IMR-90 (cell line): ENCODE measurements at regions not wholly inside any gene's neighbourhood (a gene's known extent, or its start where the extent isn't known, plus 50 kb on each side); places are given as distances from the start of the nearest gene placed in this dataset.
A peak's percentile ranks its signal among the peaks of the same experiment; 100 is the strongest.

Source experiments
- ATAC-seq: fragments of 200-7000 bp; cut with Tn5 transposase; 2 replicates; pipeline ENCODE4 v1.9.1; 2020; ENCODE audit warnings: low read depth, mild to moderate bottlenecking, moderate library complexity
- BruUV-seq: library from RNA; stranded (reverse); fragments of 400-500 nt; replicated peaks from 2 replicates; lab custom pipeline; 2021; lab: Mats Ljungman, UMichigan
- CTCF ChIA-PET: fragments of 300-600 bp; formaldehyde crosslinking; extraction: SDS; loops from one replicate; lab custom pipeline; 2021; ENCODE audit warnings: antibody characterized with exemption; lab: Yijun Ruan, JAX
- POLR2A ChIA-PET: fragments of 300-600 bp; sonication (Branson Sonifier 250); formaldehyde crosslinking; loops from one replicate; lab custom pipeline; 2022; ENCODE audit warnings: antibody characterized with exemption; ENCODE audit not compliant: unreplicated experiment; lab: Charles Lee
- DNase-seq: peaks from one replicate; pipeline ENCODE4 v3.0.0; 2013
- H2AFZ ChIP-seq: replicated peaks from 2 replicates; pipeline ENCODE3; 2013; ENCODE audit warnings: low read length, mild to moderate bottlenecking; ENCODE audit not compliant: poor library complexity
- H2AK5ac ChIP-seq: 2 replicates; pipeline ENCODE4 v1.6.1; 2013; ENCODE audit warnings: low read depth, low read length, inconsistent platforms
- H2AK9ac ChIP-seq: replicated peaks from 2 replicates; pipeline ENCODE3; 2013; ENCODE audit warnings: mild to moderate bottlenecking, low read depth, low read length, moderate library complexity; ENCODE audit not compliant: poor library complexity
- H2BK120ac ChIP-seq: 2 replicates; pipeline ENCODE4 v1.6.1; 2013; ENCODE audit warnings: low read depth, low read length, inconsistent platforms
- H2BK15ac ChIP-seq: 3 replicates; pipeline ENCODE4 v1.6.1; 2013; ENCODE audit warnings: low read depth, low read length, inconsistent platforms
- H2BK20ac ChIP-seq: 2 replicates; pipeline ENCODE4 v1.6.1; 2013; ENCODE audit warnings: low read depth, mild to moderate bottlenecking, inconsistent platforms, low read length, moderate library complexity
- H2BK5ac ChIP-seq: 2 replicates; pipeline ENCODE4 v1.6.1; 2013; ENCODE audit warnings: mild to moderate bottlenecking, low read depth, low read length, inconsistent platforms; ENCODE audit not compliant: poor library complexity, severe bottlenecking
- H3K14ac ChIP-seq: replicated peaks from 2 replicates; pipeline ENCODE4 v1.6.1; 2013; ENCODE audit warnings: low read depth, low read length, inconsistent platforms
- H3K18ac ChIP-seq: 2 replicates; pipeline ENCODE4 v1.6.1; 2013; ENCODE audit warnings: low read depth, low read length, control low read depth
- H3K23ac ChIP-seq: 2 replicates; pipeline ENCODE4 v1.6.1; 2013; ENCODE audit warnings: low read depth, low read length, inconsistent platforms
- H3K27ac ChIP-seq: 2 replicates; pipeline ENCODE4 v1.5.1; 2013; ENCODE audit warnings: mild to moderate bottlenecking, control low read depth, low read length; ENCODE audit not compliant: insufficient read depth
- H3K27me3 ChIP-seq: 2 replicates; pipeline ENCODE4 v1.6.1; 2013; ENCODE audit warnings: low read length; ENCODE audit not compliant: control insufficient read depth, insufficient read depth
- H3K36me3 ChIP-seq: 2 replicates; pipeline ENCODE4 v1.6.1; 2013; ENCODE audit warnings: low read length, mixed read lengths; ENCODE audit not compliant: control insufficient read depth, insufficient read depth
- H3K4ac ChIP-seq: 2 replicates; pipeline ENCODE4 v1.6.1; 2013; ENCODE audit warnings: low read depth, low read length, inconsistent platforms
- H3K4me1 ChIP-seq: 2 replicates; pipeline ENCODE4 v1.6.1; 2013; ENCODE audit warnings: low read length, mixed read lengths; ENCODE audit not compliant: control insufficient read depth, insufficient read depth
- H3K4me2 ChIP-seq: 2 replicates; pipeline ENCODE4 v1.6.1; 2013; ENCODE audit warnings: low read depth, mild to moderate bottlenecking, control low read depth, low read length, moderate library complexity
- H3K4me3 ChIP-seq: 2 replicates; pipeline ENCODE4 v1.5.1; 2013; ENCODE audit warnings: low read depth, mild to moderate bottlenecking, control low read depth, low read length, moderate library complexity; ENCODE audit not compliant: insufficient read depth
- H3K56ac ChIP-seq: 2 replicates; pipeline ENCODE4 v1.6.1; 2013; ENCODE audit warnings: low read length, inconsistent platforms; ENCODE audit not compliant: insufficient read depth; ENCODE audit errors: extremely low read depth
- H3K79me1 ChIP-seq, 2 experiments: 2 replicates each; pipeline ENCODE4 v1.6.1; 2013; ENCODE audit warnings: low read length in 2 of 2, inconsistent platforms in 1 of 2, low read depth in 1 of 2
- H3K9ac ChIP-seq: 2 replicates; pipeline ENCODE4 v1.6.1; 2013; ENCODE audit warnings: low read depth, low read length, control low read depth
- H3K9me1 ChIP-seq: 2 replicates; pipeline ENCODE4 v1.6.1; 2013; ENCODE audit warnings: low read length, inconsistent platforms; ENCODE audit not compliant: insufficient read depth
- H3K9me3 ChIP-seq: 2 replicates; pipeline ENCODE4 v1.6.1; 2013; ENCODE audit warnings: low read length; ENCODE audit not compliant: control insufficient read depth, insufficient read depth
- H4K20me1 ChIP-seq: 2 replicates; pipeline ENCODE4 v1.6.1; 2013; ENCODE audit warnings: low read length, inconsistent platforms; ENCODE audit not compliant: insufficient read depth
- H4K5ac ChIP-seq: 2 replicates; pipeline ENCODE4 v1.6.1; 2013; ENCODE audit warnings: mild to moderate bottlenecking, low read depth, low read length, control low read depth
- H4K8ac ChIP-seq, 2 experiments: 2 replicates each; pipeline ENCODE4 v1.6.1; 2013; ENCODE audit warnings: low read depth in 2 of 2, low read length in 2 of 2, control low read depth in 1 of 2, inconsistent platforms in 1 of 2
- H4K91ac ChIP-seq: 2 replicates; pipeline ENCODE4 v1.6.1; 2013; ENCODE audit warnings: low read depth, low read length, inconsistent platforms; ENCODE audit not compliant: insufficient read depth
- CEBPB ChIP-seq: IDR thresholded peaks from 2 replicates; pipeline ENCODE4 v1.6.1; 2012; ENCODE audit warnings: low read depth, low read length, improper control_type of control experiment
- CTCF ChIP-seq: conservative IDR thresholded peaks from 2 replicates; pipeline ENCODE4 v1.5.1; 2012; ENCODE audit warnings: mild to moderate bottlenecking, low read depth, low read length, improper control_type of control experiment
- MAZ ChIP-seq: IDR thresholded peaks from 2 replicates; pipeline ENCODE4 v1.6.1; 2012; ENCODE audit warnings: low read depth, mild to moderate bottlenecking, low read length, improper control_type of control experiment, moderate library complexity, borderline replicate concordance
- NFE2L2 ChIP-seq: fragments of 150-350 bp; IDR thresholded peaks from 2 replicates; pipeline ENCODE4 v1.6.1; 2016; ENCODE audit warnings: low read depth, mild to moderate bottlenecking, low read length
- POLR2A ChIP-seq: IDR thresholded peaks from 2 replicates; pipeline ENCODE4 v1.6.1; 2012; ENCODE audit warnings: mild to moderate bottlenecking, low read depth, low read length
- RFX5 ChIP-seq: IDR thresholded peaks from 2 replicates; pipeline ENCODE4 v1.8.0; 2012; ENCODE audit warnings: low read depth, mild to moderate bottlenecking, low read length, moderate library complexity
- SMC3 ChIP-seq: fragments of 150-350 bp; IDR thresholded peaks from 2 replicates; pipeline ENCODE4 v1.6.1; 2016; ENCODE audit warnings: low read depth, mild to moderate bottlenecking, antibody characterized with exemption, low read length, moderate library complexity
- USF2 ChIP-seq: fragments of 150-350 bp; IDR thresholded peaks from 2 replicates; pipeline ENCODE4 v1.6.1; 2017; ENCODE audit warnings: mild to moderate bottlenecking, antibody characterized with exemption, low read length, low read depth
- WGBS, 2 experiments: methylation state at CpG; one replicate each; pipeline versions ENCODE4 v1.1.5 to v1.1.7; 2013; ENCODE audit warnings: missing lambda C conversion rate in 2 of 2; ENCODE audit not compliant: insufficient read length in 1 of 2; ENCODE audit errors: extremely low coverage in 2 of 2; 5-methylcytosine and 5-hydroxymethylcytosine counted together
- dilution Hi-C: fragments of 300-500 bp; cut with HindIII; formaldehyde crosslinking; loops from one replicate; pipeline ENCODE4 v1.14.3; 2018; ENCODE audit warnings: low sequenced_read_pairs; ENCODE audit not compliant: unreplicated experiment
- in situ Hi-C: fragments of 300-500 bp; cut with MboI; formaldehyde crosslinking; loops from 3 replicates; pipeline ENCODE4 v1.14.3; 2019; ENCODE audit warnings: low sequenced_read_pairs, inconsistent platforms, mixed read lengths
- intact Hi-C: fragments of 100-400 bp; cut with micrococcal nuclease; formaldehyde crosslinking; loops from 2 replicates; pipeline ENCODE4 v1.10.0; 2022

- in situ Hi-C loops = no loop called here
- CTCF ChIA-PET = interaction anchor here (0.8 kb wide), 1 partner anchor 212 kb away, joined by 3 read pairs; no protein-coding TSS in a partner anchor
Observed at GRCh38 chr2:120858361-120859106, 122.9 kb downstream of the GLI2 start.

More at GRCh38 chr2:120858361-120859106, 122.9 kb downstream of the GLI2 start:
- H3K4me2 ChIP-seq = no peak overlapping the region
- H3K27me3 ChIP-seq = no peaks in the 10 kb centered on the region
- no peak overlapping the region for H2BK5ac ChIP-seq
- H3K79me1 ChIP-seq = peaks cover 29 to 96% of the 10 kb centered on the region in 2 experiments; a peak in 3 of 4 replicates
- H2AK9ac ChIP-seq = peak overlapping the region; percentile 8
- no peak for DNase-seq
- no CpG with 5 or more reads among the region's 12 CpGs for WGBS, 2 experiments
- 0 out of 2 replicates have a peak overlapping the region, but pooled peaks have one; percentile 5 for H3K23ac ChIP-seq
- H4K5ac ChIP-seq = no peak overlapping the region
- H4K91ac ChIP-seq = no peak overlapping the region
- no peak overlapping the region for H2AFZ ChIP-seq
- H2BK20ac ChIP-seq = no peak overlapping the region
- ATAC-seq = no peak
- dilution Hi-C loops = no loop called here
- no peak overlapping the region for H3K4me3 ChIP-seq
- H3K9me3 ChIP-seq = no peaks in the 10 kb centered on the region
- POLR2A ChIA-PET = no interaction called here
- no peak overlapping the region for H2BK15ac ChIP-seq
- 0 out of 2 replicates have a peak overlapping the region, but pooled peaks have one; percentile 15 for H3K4ac ChIP-seq
- H3K14ac ChIP-seq = peak overlapping the region; percentile 31
- H3K27ac ChIP-seq = no peak overlapping the region
- peaks cover 75% of the 10 kb centered on the region for H4K20me1 ChIP-seq
- no peak for TF ChIP-seq CTCF
- TF ChIP-seq SMC3 = no peak
- TF ChIP-seq CEBPB = no peak
- TF ChIP-seq RFX5 = no peak
- no peak for TF ChIP-seq USF2
- TF ChIP-seq MAZ = no peak
- no peak for TF ChIP-seq POLR2A
- no peak for TF ChIP-seq NFE2L2
- H2AK5ac ChIP-seq = no peak overlapping the region
- intact Hi-C loops = no loop called here
- H3K9ac ChIP-seq = no peak overlapping the region
- H3K4me1 ChIP-seq = peaks cover 32% of the 10 kb centered on the region
- peaks cover 4% of the 10 kb centered on the region; the same call in 1 of the 2 replicates for H3K36me3 ChIP-seq
- H2BK120ac ChIP-seq = no peak overlapping the region
- H3K56ac ChIP-seq = no peak overlapping the region
- peaks cover 52% of the 10 kb centered on the region for H3K9me1 ChIP-seq
- BruUV-seq = no TSS peak
- H4K8ac ChIP-seq = no peak overlapping the region
- no peak overlapping the region for H3K18ac ChIP-seq
